HG03045 (cell line): ENCODE measurements at regions not wholly inside any gene's neighbourhood (a gene's known extent, or its start where the extent isn't known, plus 50 kb on each side); places are given as distances from the start of the nearest gene placed in this dataset.
"Not testable (repeated sequence)": the region's sequence is repeated elsewhere in the genome, so short reads cannot be mapped to it uniquely, and the experiment has no call there.

Experiments
- ATAC-seq: cut with Tn5 transposase; IDR thresholded peaks from one replicate; pipeline ENCODE4 v1.9.1; 2021; ENCODE audit warnings: mild to moderate bottlenecking, moderate library complexity; ENCODE audit not compliant: unreplicated experiment

DNA sequence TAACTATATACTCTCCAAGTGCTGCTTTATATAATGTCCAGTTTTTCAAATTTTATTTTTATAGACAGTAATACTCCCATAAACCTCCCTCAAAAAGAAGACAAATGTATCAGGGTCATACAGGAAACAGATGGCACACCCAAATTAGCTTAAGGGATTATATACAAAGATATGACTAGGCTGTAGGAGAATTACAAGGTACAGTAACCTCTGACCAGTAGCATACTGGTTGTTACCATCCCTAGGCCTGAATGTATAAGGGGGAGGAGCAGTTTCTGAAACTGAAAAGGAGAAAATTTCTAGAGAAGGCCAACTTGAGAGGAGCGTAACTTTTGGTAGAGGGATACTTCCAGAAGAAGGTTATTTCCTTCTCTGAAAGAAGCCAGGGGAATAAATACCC lies 122.6 kb upstream of the NBPF19 start:
- ATAC-seq, result not testable (repeated sequence)

DNA sequence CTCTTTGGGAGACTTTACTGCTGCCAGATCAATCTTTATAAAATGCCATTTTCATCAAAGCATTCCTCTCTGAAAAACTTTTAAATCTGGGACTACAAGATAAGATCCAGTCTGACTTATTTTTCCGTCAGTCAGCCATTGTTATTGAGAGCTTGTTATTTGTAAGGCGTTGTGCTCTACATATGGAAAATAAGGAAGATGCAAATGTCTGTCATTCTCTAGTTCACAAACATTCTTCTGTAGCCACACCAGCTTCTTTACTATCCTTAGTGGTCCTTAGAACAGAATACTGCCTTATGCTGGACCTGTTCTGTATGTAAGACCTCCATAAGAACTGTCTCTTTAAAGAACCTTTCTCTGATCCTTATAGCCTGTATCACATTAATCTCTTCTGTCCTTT lies 120.3 kb upstream of the NBPF19 start:
- not testable (repeated sequence) for ATAC-seq

DNA sequence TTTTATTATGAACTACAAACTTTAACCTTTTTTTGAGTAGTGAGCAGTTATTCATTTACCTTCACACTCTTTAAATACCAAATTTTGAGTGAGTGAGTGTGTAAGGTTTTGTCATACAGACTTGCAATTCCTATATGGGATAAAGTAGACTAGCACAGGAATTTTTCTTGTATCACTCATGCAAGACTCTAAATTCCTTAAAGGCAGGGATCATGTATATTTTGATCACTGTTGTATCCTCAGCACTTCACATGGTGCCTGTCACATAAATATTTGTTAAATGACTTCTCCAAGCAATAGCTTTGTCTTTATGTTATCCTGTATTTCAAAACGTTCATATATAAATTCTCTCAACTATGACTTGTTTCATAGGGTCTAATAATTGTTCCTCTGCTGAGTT lies 119.1 kb upstream of the NBPF19 start:
- not testable (repeated sequence) for ATAC-seq

DNA sequence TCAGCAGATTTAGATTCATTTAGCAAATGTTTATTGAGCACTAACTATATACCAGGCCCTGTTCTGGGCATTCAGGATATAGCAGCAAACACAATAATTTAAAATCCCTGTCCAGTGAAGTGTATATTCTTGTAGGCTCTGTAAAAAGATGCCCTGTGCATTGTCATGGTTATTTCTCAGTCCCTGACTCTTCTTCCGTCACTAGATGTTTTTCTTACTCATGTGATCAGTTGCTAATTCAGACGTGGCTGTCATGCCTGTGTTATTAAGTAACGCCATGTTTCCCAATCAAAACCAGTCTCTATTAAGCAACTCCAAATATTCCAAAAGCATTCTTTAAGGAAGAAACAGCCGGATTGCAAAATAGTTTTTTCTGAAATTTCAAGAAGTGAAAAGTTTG lies 118.7 kb upstream of the NBPF19 start:
- not testable (repeated sequence) for ATAC-seq

DNA sequence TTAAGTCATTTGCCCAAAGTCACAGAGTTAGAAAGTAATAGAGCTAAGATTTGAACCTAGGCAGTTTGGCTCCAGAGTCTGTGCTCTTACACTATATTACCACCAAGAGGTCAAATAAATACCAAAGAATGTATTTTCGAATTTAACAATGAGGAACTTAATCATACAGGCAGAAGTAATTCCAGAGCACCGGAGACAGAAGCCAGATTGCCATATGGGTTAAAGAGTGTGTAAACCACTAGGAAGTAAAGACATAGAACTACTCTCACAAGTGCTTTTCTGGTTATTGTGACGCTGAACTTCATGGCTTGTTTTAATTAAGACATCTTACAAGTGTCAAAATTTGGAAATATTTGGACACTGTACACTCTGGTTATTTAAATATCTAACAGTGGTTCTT lies 114.5 kb upstream of the NBPF19 start:
- ATAC-seq, result not testable (repeated sequence)

DNA sequence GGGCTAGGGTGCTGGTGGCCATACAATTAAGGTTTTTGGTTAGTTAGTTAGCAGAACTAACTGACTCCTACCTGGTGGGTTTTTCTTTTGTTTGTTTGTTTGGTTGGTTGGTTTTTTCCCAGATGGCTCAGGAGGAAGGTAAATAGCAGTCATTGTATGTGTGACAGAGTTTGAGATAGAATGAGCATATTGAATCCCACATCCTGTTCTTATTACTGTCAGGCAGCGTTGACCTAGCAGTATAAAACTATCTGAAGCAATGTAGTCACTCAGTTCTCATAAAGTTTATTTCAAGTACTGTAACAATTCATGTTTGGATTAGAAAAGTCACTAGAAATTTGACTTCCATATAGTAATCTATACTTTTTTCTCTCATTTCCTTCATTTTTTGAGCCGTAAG lies 113.5 kb upstream of the NBPF19 start:
- not testable (repeated sequence) for ATAC-seq

DNA sequence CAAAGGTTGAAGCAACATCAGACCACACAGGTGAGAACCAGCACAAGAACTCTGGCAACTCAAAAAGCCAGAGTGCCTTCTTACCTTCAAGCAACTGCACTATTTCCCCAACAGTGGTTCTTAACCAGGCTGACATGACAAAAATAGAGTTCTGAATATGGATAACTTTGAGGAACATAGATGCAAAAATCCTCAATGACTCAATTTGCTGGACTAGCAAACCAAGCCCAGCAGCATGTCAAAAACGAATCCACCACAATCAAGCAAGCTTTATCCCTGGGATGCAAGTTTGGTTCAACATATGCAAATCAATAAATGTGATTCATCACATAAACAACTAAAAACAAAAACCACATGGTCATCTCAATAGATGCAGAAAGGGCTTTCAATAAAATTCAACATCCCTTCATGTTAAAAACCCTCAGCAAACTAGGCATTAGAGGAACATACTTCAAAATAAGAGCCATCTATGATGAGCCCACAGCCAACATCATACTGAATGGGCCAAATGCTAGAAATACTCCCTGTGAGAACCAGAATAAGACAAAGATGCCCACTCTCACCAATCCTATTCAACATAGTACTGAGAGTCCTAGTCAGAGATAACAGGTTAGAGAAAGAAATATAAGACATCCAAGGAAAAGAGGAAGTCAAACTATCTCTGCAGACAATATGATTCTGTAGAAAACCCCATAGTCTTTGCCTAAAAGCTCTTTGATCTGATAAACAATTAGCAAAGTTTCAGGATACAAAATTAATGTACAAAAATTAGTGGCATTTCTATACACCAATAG lies 110.5 kb upstream of the NBPF19 start:
- ATAC-seq, result not testable (repeated sequence)

DNA sequence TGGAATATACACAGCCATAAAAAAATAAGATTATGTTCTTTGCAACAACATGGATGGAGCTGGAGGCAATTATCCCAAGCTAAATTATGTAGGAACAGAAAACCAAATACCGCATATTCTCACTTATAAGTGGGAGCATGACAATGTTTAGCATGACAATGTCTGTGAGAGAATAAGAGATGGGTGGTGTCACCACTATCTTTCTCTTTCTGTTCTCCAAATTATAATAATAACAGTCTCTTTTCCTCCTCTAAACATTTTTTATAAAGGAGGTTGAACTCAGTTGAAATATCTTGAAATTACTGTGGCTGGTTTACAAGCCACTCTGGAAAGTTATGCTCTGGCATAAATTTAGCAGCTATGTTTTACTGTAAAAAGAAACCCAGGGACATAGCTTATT lies 108.4 kb upstream of the NBPF19 start:
- ATAC-seq, result not testable (repeated sequence)

DNA sequence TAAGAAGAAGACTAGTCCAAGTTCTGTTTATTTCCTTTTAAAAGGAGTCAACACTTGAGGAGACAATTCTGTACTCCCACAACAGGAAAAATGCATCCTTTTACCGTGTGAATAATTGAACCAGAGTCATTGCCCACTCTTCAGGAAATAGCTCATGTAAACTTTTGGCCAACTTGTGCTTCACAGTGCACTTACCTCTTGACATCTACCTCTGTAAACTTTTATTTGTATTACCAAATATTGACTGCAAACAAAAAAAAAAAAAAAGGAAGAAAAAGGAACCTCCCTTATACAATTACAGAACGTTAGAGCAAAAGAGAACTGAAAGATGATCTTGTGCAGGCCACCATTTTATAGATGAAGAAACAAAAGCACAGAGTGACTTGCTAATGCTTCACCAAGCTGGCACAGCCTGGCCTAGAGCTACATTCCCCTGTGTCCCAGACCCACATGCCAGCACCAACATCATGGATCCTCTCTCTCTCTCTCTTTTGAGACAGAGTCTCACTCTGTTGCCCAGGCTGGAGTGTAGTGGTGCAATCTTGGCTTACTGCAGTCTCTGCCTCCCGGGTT lies 107.3 kb upstream of the NBPF19 start:
- ATAC-seq, result not testable (repeated sequence)

DNA sequence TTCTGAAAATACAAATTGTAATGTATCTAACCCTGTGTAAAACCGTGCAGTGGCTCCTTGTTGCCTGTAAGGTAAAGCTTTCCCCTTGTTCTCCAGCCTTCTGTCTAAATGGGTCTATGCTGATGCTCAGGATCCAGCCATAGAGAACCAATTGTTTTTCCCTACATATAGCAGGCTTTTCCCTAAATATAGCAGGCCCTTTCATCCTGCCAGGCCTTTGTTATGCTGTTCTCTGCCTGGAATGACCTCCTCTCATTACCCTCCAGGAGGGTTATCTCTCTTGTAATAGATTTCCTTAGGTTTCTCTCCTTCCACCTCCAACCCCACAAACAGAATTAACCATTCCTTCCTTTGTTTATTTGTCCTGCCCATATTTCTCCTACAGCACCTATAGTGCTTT lies 106.5 kb upstream of the NBPF19 start:
- not testable (repeated sequence) for ATAC-seq

DNA sequence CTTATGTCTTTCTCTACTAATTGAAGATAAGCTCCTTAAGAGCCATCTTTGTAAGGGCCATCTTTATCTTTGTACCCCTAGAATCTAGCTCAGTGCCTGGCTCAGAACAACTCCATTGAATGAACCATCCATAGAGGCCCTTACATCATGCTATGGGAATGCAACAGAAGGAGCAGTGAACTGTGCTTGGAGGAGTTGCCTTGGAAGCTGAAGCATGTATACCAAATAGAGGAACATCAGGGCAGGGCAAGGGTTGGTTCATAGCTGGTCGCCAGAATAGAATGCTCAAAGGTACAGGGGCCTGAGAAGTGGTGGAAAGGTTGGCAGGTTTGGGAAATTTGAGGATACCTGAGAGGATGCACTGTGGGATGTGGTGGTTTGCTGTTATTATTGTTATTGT lies 105.8 kb upstream of the NBPF19 start:
- ATAC-seq, result not testable (repeated sequence)

DNA sequence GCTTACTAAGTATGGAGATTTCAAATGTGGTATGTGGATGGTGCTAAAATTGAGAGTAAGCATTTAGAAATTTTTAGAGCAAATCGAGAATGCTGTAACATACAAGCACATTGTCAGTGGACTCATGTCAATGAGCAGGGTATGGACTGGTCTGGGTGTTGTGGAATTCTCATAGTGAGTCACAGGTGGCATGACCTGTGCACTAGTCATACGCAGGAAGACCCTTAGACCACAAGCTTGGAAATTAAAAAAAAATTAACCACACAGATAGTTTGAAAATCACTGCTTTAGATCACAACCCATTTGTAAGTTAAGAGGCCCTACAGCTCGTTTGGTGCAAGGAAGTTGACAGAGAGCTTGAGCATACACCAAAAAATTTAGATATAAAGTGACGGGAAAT lies 102.9 kb upstream of the NBPF19 start:
- not testable (repeated sequence) for ATAC-seq

DNA sequence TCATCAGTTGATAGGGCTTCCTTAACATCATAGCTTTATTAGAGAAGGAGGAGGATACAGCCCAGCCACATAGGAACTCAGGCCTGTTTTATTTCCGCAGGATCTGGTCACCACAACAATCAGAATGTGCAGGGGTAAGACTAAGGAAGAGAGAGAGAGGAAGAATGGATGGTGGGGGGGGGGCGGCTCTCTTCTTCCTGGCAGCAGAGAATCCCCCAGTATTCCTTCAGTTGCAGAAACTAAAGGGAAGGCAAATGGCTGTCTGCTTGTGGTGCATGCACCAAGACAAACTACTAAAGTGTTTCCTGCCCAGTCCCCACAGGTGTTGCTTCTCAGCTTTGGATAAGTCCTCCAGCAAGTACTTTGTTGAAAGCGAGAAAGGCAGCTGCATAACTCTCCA lies 96.4 kb upstream of the NBPF19 start:
- not testable (repeated sequence) for ATAC-seq

DNA sequence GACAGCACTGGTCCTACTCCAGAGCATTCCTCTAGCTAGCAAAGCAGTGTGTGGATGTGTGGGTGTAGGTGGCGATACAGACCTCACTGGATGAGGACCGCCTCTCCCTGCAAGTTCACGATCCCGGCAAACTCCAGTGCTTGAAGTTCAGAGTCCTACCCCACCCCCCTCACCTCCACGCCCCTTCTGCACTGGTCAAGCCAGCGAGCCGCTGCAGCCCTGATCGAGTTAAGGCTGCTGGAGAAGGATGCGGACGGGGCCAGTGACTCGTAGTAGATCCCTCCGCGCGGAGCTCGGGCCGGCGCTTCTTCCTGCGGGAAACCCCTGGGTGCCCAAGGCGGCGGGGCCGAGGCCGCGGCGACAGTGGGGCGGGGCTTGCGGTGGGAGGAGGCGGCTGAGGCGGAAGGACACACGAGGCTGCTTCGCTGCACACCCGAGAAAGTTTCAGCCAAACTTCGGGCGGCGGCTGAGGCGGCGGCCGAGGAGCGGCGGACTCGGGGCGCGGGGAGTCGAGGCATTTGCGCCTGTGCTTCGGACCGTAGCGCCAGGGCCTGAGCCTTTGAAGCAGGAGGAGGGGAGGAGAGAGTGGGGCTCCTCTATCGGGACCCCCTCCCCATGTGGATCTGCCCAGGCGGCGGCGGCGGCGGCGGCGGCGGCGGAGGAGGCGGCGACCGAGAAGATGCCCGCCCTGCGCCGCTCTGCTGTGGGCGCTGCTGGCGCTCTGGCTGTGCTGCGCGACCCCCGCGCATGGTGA lies 84.5 kb upstream of the NBPF19 start:
- peak; percentile 55 for ATAC-seq

DNA sequence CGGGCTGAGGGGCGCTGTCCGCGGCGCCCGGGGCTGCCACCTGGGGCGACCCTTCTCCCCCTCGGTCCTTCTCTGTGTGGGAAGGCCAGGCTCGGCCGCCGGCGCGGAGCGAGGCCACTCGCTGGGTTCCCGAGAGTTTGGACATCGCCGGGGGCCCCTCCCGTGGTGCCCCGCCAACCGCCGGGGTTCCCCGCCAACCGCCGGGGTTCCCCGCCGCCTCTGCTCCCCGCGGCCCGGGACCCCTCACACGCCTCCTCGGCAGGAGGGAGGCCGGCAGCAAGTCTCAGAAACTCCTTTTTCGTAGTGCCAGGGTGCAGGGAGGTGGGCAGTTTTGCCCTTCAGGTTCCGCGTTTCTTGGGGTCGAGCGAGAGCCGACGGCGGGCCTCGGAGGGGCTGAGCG lies 83.9 kb upstream of the NBPF19 start:
- not testable (repeated sequence) for ATAC-seq

DNA sequence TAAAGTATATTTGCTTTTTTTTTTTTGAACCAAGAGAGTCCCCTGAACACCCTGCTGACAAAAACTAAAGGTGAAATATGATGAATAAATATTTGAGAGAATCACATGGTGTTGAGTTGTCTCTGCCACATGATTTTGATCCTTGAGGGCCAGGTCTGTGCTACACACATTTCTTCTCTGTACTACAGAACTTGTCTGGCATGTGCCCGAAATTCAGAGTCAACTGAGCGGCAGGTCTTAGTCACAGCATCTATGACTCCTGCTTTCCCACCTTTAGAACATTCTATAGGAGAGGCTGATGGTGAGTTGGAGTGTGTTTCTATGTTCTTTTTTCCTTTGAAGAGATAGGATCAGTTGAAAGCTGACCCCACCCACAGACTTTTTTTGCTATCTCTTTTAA lies 79.0 kb upstream of the NBPF19 start:
- ATAC-seq, result not testable (repeated sequence)

DNA sequence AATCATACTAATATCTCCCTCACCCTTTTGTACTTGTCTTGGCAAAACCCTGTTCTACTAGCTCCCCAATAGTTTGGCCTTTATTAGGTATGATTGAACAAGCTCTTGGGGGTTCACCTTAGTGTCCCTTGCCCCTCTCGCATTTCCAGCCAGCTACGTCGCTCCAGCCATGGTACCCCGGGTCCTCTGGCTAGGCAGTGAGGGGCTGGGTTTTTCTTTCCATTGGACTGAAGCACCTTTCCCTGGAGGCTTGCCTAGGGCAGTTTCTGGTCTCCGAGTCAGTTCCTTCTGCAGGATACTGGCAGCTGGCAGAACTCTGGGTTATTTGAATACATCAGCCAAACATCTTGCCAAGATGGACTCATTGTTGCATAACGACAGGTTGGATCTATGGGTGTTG lies 76.3 kb upstream of the NBPF19 start:
- ATAC-seq, result not testable (repeated sequence)

DNA sequence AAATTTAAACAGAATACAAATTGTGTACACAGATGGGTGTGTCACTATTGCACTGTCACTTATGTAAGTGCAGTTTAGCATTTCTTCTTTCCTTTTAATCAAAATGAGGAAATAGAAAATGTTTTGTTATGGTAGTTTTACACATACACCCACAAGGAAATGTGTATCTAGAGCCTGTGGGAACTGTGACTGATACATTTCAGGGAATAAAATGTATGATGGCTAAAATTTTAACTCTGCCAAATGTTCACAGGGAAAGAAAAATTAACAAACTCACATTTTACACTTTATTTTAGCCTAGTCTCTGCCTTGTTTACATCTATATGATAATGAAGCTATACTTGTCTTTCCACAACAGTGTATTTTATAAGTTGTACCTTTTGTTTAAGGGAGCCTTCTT lies 66.4 kb upstream of the NBPF19 start:
- not testable (repeated sequence) for ATAC-seq

DNA sequence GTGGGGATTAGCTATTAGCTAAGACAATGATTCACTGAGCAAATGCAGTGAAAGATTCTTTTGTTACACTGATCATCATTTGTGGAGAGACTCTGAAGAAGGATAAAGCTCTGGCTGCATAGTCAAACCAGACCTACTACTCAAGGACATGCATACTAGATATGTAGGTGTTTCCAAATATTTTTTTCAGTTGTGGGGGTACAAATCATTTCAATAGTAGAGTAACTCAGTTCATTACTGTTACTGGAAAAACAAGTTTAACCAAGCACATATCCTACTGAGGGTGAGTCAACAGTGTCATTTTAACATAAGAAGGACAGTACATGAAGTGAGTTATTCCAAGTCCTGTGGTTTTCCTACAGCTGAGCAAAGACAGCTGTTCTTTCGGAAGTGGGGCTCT lies 59.5 kb upstream of the NBPF19 start:
- ATAC-seq, result not testable (repeated sequence)

DNA sequence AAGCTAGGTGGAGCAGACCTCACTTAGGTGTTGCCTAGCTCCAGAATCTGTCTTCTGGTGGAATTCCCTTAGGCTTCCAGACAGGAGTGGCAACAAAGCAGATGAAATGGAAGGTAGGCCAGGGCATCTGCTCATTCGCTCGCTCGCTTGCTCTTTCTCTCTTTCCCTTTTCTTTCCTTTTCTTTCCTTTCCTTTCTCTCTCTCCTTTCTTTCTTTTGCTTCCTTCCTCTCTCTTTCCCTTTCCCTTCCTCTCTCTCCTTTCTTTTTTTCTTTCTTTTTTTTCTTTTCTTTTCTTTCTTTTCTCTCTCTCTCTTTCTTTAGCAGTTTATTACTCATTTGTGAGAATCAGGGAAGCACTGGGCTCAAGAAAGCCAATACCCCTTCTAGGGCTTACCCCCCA lies 56.1 kb upstream of the NBPF19 start:
- ATAC-seq, result not testable (repeated sequence)

DNA sequence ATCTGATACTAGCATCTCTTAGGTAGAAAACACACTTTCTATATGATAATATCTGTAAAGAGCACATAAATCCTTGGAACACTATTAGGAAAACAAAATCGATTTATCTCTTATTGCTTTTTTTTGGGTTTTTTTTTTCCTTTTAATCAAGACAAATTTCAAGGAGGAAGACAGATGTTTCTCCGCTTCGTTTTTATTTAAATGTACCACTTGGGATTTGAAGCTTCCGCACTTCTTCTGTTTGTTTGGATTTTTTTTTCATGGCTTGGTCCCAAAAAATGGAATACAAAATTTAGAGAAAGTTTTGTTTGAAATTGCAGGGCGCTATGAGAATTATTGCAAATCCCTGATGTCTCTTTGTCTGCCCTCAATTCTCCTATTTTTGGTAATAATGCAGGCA lies 51.7 kb upstream of the NBPF19 start:
- not testable (repeated sequence) for ATAC-seq
